Esophagus mucosa (tissue), 1 donor: ENCODE measurements at regions not wholly inside any gene's neighbourhood (a gene's known extent, or its start where the extent isn't known, plus 50 kb on each side); places are given as distances from the start of the nearest gene placed in this dataset.

Experiments
- ATAC-seq: fragments of 200-7000 bp; cut with Tn5 transposase; one replicate; pipeline ENCODE4 v1.9.1; 2020
- donor health status: DM: yes; HTN: yes; CAD: no.

DNA sequence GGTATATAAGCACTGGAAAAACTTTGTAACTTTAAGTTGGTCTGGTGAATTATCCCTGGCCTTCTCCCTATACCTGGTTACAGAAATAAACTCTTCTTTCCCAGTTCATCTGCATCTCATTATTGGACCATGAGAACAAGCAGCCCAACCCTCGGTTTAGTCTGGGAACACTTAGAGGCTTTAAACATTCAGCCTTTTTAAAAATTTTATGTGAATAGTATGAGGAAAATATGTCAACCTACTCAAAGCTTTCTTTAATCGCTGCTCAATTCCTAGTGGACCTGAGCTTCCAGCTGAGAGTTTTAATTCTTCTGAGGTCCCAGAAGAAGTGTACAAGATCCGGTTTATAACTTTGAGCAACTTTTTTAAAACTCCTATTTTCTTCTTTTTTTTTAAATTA lies 358.6 kb upstream of the NOCT start:
- no peak for ATAC-seq

DNA sequence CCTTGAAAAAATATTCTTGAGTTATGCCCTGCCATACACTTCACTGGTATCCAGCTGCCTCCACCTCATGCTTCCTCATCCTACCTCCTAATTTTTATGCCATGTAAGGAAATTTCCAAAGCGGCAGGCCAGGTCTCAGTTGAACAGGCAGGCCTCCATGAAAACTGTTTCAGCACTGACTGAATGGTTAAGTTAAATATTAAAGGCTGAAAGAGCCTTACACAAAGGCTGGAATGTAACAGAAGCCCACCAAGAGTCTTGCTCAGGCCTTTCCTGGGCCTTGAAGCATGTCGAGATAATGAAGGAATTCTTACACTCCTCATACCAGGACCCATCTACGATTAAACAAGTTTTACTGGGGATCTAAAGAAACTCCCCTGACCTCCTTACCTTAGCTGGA lies 359.6 kb upstream of the NOCT start:
- ATAC-seq = no peak

GRCh38 chr4:138655286-138655685 lies 360.3 kb upstream of the NOCT start:
- ATAC-seq = no peak

DNA sequence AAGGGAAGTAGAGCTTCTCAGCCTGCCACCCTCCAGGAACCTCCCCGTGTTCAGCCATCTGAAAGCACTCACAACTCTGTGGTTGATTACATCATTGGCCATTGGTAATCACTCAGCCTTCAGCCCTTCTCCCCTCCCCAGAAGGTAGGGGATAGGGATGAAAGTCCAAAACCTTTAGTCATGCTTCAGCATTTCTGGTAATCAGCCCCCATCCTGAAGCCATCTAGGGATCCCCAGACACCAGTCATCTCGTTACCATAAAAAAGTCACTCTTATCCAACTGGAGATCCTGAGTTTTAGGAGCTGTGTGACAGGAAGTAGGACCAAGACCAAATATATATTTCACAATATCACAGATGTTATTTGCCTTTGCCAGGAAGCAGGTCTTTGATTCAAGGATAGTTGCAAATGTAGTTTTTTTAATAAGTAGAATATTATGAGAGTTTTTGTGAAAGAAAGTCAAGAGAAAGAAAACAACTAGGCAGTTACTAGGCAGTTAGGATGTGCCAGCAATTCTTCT lies 364.6 kb upstream of the NOCT start:
- no peak for ATAC-seq

- no peak for ATAC-seq
These were observed 365.1 kb upstream of the NOCT start for GRCh38 chr4:138650495-138650894.

GRCh38 chr4:138647433-138647832 lies 368.1 kb upstream of the NOCT start:
- no peak for ATAC-seq

- no peak for ATAC-seq
These were observed 369.2 kb upstream of the NOCT start for GRCh38 chr4:138646383-138646782.

- ATAC-seq = no peak
These were observed 370.3 kb upstream of the NOCT start for GRCh38 chr4:138645289-138645688.

GRCh38 chr4:138644322-138644721 lies 371.3 kb upstream of the NOCT start:
- ATAC-seq = no peak

DNA sequence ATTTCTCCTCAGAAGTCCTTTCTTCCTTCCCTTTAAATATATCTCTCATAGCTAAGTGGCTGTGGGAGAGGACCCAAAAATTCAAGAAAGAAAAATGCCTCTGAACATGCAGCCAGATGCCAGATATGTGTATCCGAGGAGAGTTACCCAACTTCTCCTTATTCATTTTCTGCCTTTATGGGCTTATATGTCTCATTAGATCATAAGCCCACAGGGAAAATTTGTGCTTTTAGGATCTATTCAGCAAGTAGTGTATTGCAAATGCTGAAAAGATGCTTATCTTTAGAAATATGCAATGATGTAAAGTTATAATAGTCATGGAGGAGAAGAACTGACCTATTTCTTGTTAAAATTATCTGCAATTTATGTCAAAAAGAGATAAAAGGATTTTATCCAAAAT lies 371.8 kb upstream of the NOCT start:
- ATAC-seq = no peak

DNA sequence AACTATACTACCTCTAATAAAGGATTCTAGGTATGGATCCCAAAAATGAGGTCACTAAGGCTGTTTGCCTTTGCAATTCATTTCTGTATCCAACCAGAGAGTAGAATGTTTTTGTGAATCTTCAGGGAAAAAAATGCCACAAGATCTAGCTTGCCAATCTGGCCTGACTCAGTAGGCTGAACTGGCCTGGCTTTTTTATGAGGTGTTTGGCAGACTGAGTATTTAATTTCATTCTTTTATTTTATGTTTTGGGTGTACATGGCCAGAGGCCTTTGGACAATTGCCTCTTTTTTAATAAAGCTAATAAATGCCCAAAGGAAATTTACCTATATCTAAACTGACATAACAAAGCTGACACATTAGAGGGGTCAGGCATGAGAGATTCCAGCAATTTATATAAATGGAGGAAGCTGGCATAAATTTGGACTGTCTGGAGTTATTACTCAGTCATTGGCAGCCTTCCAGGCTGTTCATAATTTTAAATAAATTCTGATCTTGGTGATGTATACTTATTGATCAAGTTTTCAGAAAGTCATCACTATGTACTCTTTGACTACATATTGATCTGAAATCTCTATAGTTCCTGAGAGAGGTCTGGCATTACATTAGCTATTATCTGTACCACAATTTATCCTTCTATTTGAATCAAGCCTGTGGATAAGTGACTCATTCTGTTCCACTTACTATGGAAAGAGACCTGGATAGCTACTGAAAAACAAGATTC lies 376.4 kb upstream of the NOCT start:
- no peak for ATAC-seq

DNA sequence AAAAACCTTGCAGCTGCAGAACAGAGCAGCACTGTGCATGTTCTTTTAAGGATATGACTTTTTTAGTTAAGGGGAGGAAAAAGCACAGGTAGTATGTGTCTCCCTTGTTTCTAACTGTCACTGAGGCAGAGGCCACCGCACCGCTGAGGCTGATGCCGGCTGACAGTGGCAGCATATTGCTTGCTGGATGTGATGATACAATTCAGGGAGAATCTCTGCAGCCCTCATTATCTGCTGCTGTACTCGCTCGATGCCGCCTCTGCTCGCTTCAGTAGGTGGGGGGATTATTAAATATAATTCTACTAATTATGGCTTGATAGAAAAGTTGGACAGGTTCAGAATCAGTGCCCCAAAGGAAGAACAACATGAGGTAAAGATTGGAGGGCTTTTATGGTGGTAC lies 378.8 kb upstream of the NOCT start:
- ATAC-seq = no peak

DNA sequence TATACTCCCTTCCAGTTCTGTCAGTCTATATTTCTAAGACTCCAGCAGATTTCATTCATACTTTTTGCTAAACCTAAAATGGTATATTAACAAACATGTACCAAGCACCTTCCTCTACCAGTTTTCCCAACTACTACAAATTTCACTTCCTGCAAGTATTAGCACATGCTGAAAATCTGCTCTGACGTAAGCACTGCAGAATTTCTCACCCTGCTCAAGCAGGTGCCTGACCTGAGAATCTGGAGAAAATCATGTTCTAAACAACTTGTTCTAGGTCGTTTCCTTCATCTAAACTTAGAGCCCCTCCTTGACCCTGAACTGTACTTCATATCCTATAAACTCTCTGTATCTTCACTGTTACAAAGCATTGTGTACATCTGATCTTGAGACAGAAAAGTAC lies 380.7 kb upstream of the NOCT start:
- ATAC-seq = no peak

DNA sequence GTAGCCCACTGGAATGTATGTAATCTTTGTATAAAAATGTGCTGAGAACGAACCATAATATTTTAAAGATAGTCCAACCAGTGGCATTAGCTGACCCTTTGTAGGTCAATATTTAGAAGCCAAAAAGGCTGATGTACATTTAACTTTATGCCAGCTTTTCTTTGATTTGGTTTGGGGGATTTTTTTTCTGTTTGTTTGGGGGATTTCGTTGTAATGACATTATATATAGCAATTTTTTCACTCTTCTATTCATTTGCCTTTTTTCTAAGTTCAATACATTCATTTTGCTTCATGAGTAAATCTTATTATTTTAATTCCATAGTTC lies 382.0 kb upstream of the NOCT start:
- no peak for ATAC-seq

DNA sequence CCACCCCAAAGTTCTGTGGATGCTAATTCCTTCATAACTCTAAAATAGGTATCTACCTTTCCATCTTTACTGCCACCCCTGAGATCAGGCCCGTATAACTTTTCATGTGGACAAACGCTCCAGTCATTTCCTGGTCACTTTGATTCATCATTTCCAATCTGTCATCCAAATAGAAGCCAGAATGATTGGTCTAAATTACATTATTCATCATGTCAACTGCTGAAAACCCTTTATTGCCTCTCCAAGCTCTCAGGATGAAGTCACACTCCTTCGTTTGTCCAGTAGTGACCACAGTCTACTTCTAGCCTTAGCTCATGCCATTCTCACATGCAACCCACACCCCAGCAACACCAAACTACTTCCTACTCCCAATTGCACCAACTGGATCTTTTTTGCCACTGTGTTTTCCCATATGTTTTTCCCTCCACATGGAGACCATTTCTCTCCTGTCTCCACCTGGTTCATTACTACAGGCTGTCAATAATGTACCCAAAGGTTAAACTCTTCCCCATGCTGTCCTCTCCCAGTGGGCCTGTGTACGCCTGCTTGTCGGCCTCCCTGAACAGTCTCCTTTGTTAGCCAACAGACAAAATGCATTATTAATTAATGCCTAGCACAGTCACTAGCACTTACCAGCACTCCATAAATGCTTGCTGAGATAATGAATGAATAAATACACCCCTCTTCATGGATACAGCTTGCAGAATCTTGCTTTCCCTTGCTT lies 382.6 kb upstream of the NOCT start:
- no peak for ATAC-seq

- no peak for ATAC-seq
These were observed 384.9 kb upstream of the NOCT start for GRCh38 chr4:138630666-138631065.

DNA sequence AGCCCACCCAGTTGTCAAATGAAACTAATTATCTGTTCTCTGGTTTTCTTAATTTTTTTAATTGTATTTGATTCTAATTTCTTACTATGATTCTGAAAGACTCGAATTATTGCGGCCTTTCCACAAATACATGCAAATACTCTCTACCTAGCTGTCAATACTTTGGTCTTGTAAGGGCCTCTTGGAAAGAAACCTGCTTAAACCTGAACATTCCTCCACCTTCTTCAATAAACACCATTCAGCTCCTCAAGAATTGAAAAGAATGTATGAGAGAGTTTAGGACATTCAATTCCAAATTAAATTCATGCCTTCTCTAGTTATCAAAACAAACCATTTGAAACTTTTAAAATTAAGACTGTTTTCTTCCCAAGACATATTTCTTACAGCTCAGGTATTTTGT lies 385.9 kb upstream of the NOCT start:
- ATAC-seq = no peak

- peak; percentile 66 for ATAC-seq
These were observed 384.9 kb upstream of the SLC7A11 start for GRCh38 chr4:138627096-138627495.

- peak; percentile 61 for ATAC-seq
These were observed 380.2 kb upstream of the SLC7A11 start for GRCh38 chr4:138622362-138622761.

DNA sequence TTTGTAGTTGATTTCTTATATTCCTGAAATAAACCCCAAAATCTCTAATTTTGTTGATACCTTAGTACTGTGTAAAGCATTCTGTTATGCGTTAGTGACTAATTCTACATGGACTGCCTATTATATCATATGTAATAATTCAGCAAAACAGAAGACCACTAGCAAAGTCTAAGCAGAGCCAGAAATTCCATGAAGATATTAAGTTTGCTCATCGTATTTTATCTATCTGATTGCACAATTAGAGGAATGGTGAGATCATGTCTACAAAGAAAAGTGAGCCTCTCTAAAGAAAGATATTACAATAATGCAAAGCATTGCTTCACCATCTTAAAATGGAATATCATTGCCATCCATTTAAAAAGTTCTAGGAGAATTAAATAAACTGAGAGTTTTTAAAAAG lies 374.6 kb upstream of the SLC7A11 start:
- ATAC-seq = no peak

DNA sequence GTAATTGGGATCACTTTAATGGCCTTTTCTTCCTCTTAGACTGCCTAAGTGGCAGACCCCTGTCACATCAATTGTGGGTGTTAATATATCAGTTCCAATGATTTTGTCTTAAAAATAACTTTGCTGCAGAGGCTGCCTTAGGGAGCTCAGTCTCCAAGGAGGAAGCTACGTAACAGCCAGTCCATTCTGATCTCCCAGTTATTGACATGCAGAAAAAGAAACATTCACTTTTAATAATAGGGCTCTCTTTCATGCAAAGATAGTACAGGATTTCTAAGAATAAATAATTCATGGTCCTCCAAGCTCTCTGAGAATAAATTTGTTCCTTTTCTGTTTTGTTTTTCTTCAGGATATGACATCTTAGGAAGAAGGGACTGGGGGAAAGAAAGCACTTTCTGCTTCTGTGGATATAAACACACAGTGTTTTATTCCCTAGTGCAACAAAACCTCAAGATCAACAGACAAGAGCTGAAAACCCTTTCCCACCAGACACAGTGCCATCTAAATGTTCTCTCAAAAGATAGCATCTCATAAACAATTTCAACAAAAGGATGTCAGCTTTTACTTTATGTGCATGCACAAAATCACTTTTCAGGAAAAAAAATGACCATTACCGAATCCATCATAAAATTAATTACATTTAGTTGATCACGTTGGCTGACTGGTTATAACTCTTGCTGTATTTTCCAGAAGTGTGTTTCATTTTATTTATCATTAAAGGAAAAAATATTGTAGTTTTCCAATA lies 372.4 kb upstream of the SLC7A11 start:
- ATAC-seq = no peak

- no peak for ATAC-seq
These were observed 370.3 kb upstream of the SLC7A11 start for GRCh38 chr4:138612428-138612827.

DNA sequence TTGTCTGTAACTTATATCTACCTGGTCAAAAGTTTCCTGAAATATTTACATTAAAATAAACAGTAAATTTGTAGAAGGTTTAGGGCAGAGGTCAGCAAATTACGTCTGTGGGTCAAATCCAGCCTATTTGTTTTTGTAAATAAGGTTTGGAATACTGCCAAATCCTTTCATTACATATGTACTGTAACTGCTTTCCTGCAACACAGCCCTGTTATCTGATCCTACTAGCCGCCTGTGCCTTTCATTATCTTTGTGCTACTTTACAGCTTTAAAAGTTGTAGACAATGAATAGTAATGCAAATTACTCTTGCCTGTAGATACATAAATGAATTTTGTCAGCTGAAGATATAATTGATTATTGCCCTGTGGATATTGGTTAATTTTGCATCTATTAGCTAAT lies 369.6 kb upstream of the SLC7A11 start:
- ATAC-seq = no peak

DNA sequence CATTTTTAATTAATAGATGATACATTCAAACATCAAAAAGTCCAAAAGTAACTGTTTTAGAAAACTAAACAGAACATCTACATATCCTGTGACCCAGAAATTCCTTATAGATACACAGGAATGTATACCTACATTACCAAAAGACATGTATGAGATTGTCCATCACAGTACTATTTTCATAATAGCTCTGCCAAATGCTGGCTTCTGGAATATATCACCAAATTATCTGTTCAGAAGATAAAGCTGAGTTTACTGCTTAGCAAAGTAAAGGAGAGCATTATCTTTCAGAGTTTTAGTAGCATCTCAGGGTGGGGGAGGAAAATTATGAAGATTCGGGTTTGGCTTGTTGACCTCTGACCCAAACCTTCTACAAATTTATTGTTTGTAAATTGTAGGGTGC lies 368.9 kb upstream of the SLC7A11 start:
- ATAC-seq = no peak
